ENCODE measurements at regions not wholly inside any gene's neighbourhood (a gene's known extent, or its start where the extent isn't known, plus 50 kb on each side); places are given as distances from the start of the nearest gene placed in this dataset.

DNA sequence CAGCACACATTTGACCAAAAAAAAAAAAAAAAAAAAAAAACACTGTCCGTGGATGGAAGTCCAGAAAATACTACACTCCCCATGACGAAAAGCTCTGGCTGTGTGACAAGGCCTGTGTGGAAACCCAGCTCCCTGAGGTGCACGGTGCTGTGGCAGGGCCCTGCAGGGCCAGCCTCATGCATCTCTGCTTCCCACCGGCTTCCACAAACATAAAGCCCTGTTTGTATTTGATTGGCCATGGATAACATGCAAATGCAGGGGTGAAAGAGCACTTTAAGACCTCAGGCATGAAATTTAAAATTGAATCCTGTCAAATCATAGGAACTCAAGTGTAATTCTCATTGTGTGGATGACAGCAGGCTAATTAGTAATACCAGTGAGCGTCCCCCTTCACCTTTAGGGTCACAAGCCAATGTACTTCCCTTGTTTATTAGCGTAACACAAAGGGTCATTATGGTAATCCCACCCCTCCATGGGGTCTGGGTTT is 757.2 kb downstream of the GALR1 start:
- TF ChIP-seq, protein P1, sequence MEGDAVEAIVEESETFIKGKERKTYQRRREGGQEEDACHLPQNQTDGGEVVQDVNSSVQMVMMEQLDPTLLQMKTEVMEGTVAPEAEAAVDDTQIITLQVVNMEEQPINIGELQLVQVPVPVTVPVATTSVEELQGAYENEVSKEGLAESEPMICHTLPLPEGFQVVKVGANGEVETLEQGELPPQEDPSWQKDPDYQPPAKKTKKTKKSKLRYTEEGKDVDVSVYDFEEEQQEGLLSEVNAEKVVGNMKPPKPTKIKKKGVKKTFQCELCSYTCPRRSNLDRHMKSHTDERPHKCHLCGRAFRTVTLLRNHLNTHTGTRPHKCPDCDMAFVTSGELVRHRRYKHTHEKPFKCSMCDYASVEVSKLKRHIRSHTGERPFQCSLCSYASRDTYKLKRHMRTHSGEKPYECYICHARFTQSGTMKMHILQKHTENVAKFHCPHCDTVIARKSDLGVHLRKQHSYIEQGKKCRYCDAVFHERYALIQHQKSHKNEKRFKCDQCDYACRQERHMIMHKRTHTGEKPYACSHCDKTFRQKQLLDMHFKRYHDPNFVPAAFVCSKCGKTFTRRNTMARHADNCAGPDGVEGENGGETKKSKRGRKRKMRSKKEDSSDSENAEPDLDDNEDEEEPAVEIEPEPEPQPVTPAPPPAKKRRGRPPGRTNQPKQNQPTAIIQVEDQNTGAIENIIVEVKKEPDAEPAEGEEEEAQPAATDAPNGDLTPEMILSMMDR (IDR thresholded peaks at IDR 0.05; ENCODE audit: low read depth, low read length) = no peak
- no peak for TF ChIP-seq EZH2phosphoT487 (IDR thresholded peaks at IDR 0.05; ENCODE audit: low read depth)
